ENCODE measurements at regions not wholly inside any gene's neighbourhood (a gene's known extent, or its start where the extent isn't known, plus 50 kb on each side); places are given as distances from the start of the nearest gene placed in this dataset.

GRCh38 chr1:55717111-55717510 lies 501.9 kb upstream of the USP24 start:
- Mint-ChIP-seq H3K4me1 (peaks cover 30 to 33% of the 10 kb centered on the region in 2 experiments), H3K27ac (no peak overlapping the region), H3K27me3 (ENCODE audit: low read depth) (peaks cover 4% of the 10 kb centered on the region; the same call in 1 of the 2 replicates), H3K9me3 (no peaks in the 10 kb centered on the region), H3K36me3 (ENCODE audit: insufficient read depth in 1 of 3, low read depth in 3 of 3) (no peaks in the 10 kb centered on the region), H3K4me3 (no peak overlapping the region)
- Histone ChIP-seq H2AK5ac (ENCODE audit: insufficient read length, low read length) (no peak overlapping the region), H3K56ac (ENCODE audit: insufficient read length, low read depth, low read length) (no peak overlapping the region), H3K27ac (ENCODE audit: insufficient read length, low read depth, low read length) (no peak overlapping the region), H3K9me3 (ENCODE audit: control insufficient read depth, low read depth, low read length) (no peaks in the 10 kb centered on the region), H3K4ac (ENCODE audit: low read depth, low read length) (no peak overlapping the region), H3K4me1 (ENCODE audit: insufficient read depth, low read length) (peaks cover 8% of the 10 kb centered on the region; the same call in 1 of the 2 replicates), H4K8ac (replicated peaks; ENCODE audit: insufficient read length, low read depth, low read length) (no peak overlapping the region), H3K18ac (ENCODE audit: insufficient read length, low read depth, low read length) (no peak overlapping the region), H3K27me3 (ENCODE audit: insufficient read depth, low read length) (no peaks in the 10 kb centered on the region), H2BK5ac (ENCODE audit: insufficient read length, low read length) (no peak overlapping the region), H3K23me2 (ENCODE audit: insufficient read length, low read depth, low read length, poor library complexity, severe bottlenecking) (no peaks in the 10 kb centered on the region), H4K91ac (ENCODE audit: insufficient read length, low read depth, low read length) (no peak overlapping the region), H3K14ac (ENCODE audit: insufficient read depth, low read length) (no peak overlapping the region), H3K79me2 (ENCODE audit: insufficient read depth, low read length) (no peaks in the 10 kb centered on the region), H3K79me1 (ENCODE audit: insufficient read depth, low read depth, low read length, poor library complexity, severe bottlenecking) (no peaks in the 10 kb centered on the region), H3K23ac (ENCODE audit: insufficient read length, low read depth, low read length) (no peak overlapping the region), H4K5ac (ENCODE audit: insufficient read length, low read depth, low read length) (no peak overlapping the region), H2BK20ac (ENCODE audit: low read depth, low read length, poor library complexity, severe bottlenecking) (no peak overlapping the region), H3T11ph (ENCODE audit: low read length) (no peak overlapping the region), H3K9ac (ENCODE audit: extremely low read depth, insufficient read length, low read length) (no peak overlapping the region), H2BK120ac (ENCODE audit: low read depth, low read length, poor library complexity, severe bottlenecking) (no peak overlapping the region), H2BK12ac (ENCODE audit: insufficient read length, low read depth, low read length) (no peak overlapping the region), H2AFZ (ENCODE audit: low read length) (no peak overlapping the region), H3K4me2 (ENCODE audit: insufficient read depth, insufficient read length, low read length) (no peak overlapping the region), H4K20me1 (ENCODE audit: control insufficient read depth, insufficient read depth, insufficient read length) (no peaks in the 10 kb centered on the region), H2BK15ac (ENCODE audit: low read depth, low read length) (no peak overlapping the region)
- DNase-seq, result no peak
- TF ChIP-seq, protein P1, sequence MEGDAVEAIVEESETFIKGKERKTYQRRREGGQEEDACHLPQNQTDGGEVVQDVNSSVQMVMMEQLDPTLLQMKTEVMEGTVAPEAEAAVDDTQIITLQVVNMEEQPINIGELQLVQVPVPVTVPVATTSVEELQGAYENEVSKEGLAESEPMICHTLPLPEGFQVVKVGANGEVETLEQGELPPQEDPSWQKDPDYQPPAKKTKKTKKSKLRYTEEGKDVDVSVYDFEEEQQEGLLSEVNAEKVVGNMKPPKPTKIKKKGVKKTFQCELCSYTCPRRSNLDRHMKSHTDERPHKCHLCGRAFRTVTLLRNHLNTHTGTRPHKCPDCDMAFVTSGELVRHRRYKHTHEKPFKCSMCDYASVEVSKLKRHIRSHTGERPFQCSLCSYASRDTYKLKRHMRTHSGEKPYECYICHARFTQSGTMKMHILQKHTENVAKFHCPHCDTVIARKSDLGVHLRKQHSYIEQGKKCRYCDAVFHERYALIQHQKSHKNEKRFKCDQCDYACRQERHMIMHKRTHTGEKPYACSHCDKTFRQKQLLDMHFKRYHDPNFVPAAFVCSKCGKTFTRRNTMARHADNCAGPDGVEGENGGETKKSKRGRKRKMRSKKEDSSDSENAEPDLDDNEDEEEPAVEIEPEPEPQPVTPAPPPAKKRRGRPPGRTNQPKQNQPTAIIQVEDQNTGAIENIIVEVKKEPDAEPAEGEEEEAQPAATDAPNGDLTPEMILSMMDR (conservative IDR thresholded peaks at IDR 0.05), result no peak
- no CpG with 5 or more reads among the region's 3 CpGs for WGBS (ENCODE audit: extremely low coverage, insufficient read length, low lambda C conversion rate)

Measured in H9 (cell line).